Endometrium (tissue), 2 donors: ENCODE measurements at regions not wholly inside any gene's neighbourhood (a gene's known extent, or its start where the extent isn't known, plus 50 kb on each side); places are given as distances from the start of the nearest gene placed in this dataset.
"Not testable (repeated sequence)": the region's sequence is repeated elsewhere in the genome, so short reads cannot be mapped to it uniquely, and the experiment has no call there.

ENCODE experiments used
- FAIRE-seq: peaks from 2 replicates; lab custom pipeline; 2012; peaks lifted over from hg19 to GRCh38; lab: Jason Lieb, UNC
- donor health status: control.
- donor health status: control.

DNA sequence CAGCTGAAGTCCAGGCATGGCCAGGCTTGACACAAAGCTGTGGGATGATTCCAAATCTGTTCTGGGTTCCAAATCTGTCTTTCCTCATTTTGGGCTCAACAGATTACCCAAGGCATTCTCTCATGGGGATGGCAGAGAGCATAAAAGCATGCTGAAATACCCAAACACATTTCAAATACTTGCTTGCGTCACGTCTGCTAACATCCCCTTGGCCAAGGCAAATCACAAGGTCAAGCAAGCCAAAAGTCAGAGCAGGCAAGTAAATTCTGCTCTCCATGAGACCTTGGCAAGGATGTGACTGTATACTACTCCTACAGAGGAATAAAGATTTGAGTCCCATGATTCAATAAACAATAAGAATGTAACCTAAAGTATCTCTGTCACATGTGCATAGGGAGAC, 306.7 kb downstream of the EPB41L4A start:
- no peak for FAIRE-seq

DNA sequence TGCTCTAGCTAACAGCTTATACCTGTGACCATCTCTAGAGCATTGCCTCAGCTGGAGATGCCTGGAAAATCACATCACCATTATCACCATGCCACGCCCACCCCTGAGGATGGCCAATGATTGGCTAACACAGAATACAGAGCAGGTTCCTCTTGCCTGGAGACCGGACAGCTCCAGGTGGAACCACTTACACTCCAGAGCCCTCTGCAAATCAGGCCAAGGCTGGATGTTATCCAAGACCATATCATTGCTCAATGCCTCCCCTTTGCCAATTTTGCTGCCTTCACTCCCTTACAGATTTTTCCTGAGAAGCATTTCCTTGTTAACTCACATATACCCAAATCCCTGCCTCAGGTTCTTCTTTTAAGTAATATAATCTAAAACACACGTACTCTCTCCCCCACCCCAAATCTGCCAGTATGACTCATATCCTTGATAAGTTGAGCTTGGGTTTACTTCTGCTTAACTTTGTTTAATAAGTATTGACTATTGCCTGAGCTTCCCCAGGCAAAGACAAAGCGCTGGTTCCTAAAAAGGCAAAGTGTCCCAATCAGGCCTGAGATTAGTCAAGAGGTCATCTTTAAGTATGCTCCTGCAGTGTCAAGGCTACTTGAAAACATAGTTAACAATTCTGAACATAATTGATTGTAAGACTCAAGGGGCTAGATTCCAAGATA, 309.6 kb downstream of the EPB41L4A start:
- no peak for FAIRE-seq

DNA sequence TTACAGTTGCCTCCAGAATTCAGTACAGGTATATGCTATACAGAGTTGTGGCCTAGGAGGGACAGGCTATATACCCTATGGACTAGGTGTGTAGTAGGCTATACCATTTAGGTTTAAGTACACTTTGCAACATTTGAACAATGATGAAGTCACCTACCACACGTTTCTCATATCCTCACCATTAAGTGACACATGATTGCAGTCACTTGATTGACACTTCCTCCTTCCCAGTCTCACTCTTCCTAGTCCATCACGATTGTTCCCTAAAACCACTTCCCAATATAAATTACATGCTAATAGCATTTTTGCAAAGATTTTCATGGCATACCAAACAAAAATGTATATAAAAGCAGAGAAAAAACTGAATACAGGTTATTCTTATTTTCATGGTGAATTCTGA, 312.2 kb downstream of the EPB41L4A start:
- FAIRE-seq: no peak

DNA sequence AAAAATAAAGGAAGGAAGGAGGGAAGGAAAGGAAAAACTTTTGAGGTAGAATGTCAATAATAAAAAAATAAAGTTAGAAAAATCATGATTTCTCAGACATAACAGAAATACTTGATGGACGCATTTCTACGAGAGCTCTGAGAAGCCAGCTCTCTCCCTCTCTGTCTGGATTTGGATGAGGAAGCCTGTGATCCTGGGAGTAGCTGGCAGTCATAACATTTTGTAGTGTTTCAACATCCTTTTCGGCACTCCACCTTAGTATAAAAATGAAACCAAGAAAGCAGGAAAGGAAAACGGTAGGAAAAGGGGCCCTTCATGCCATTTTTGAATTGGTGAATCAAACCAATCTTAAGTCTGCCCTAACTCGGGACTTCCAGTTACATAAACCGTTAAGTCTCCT, 321.3 kb downstream of the EPB41L4A start:
- no peak for FAIRE-seq

DNA sequence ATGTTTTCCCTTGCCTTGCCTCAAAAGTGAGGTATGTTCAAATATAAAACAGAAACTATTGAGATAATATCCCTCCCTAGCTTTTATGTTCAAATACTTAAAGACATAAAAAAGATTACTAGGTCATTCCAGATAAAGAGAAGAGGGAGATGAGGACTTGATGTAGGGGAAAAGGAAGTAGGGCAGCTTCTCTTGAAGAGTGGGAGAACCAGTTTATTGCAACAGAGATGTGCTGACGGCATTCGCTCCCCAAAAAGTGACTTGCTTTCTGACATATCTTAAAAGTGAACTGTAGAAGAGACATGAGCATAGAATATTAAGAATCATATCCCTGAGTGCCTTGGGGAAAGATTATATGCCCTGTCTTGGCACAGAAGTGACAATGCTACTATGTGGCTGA, 330.2 kb upstream of the NREP start:
- FAIRE-seq: no peak

DNA sequence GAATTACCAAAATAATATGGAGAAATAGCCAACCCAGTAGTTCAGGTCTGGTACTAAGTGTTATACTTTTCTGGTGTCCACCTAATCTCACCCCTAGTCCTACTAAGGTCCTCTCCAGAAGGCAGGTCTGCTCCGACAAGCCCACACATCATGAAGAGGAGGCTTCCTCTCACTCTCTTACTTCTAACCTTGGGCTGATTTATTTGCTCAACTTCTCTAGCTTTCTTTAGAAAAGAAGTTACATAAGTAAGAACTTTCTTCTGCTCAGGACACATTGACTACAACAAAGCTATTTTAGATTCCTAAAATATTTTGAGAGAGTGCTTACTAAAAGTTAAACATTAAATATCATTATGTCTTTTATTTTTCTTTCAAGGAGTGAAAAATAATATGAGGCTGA, 329.7 kb upstream of the NREP start:
- FAIRE-seq: no peak

DNA sequence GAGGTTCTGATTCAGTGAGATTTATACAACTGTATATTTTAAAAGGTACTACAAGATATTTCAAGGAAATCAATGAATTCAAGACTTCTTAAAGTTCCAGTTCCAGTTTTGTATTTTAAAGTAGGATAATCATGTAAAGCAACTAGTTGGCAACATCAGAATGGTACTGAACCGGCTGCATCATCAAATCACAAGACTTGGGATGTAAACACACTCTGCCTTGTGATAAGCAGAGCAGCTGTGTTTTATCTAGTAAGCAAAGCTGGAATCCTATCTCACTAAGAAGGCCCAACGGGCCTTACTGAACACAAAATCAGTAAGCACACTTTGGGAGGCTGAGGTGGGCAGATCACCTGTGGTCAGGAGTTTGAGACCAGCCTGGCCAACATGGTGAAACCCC, 327.2 kb upstream of the NREP start:
- no peak for FAIRE-seq

DNA sequence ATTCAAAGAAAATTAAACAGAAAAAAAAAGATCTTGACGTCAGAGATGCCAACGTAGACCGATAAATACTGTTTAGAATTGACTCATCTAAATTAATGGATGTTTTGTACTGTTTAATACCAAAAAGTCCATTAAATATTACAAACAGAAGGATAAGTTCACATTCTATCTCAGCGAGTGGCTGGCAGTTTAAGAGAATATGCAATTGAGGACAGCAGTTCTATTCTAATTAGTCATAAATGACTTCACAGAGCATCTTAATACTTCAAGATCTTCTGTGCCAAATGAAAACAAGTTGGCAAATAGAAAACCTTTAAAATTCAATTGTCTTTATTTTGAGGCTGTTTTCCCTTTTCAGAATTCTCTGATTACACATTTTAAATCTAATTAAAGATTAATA, 326.6 kb upstream of the NREP start:
- FAIRE-seq: no peak

DNA sequence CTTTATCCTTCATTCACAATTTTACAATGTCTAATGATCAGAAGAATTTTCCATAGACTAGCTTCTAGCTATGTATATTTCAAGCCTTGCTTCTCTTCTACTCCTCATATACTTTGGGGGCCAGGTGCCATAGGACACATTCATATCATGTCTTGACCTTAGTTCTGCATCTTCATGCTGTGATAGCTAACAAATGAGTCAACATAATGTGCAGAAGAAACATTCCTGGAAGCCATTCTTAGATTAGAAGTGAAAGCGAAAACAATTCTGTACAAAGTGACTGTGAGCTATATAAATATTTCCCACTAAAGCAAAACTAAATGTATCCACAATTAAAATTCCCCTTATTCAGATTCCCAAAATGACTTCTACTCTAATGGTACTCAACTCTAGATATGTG, 320.2 kb upstream of the NREP start:
- FAIRE-seq: no peak

DNA sequence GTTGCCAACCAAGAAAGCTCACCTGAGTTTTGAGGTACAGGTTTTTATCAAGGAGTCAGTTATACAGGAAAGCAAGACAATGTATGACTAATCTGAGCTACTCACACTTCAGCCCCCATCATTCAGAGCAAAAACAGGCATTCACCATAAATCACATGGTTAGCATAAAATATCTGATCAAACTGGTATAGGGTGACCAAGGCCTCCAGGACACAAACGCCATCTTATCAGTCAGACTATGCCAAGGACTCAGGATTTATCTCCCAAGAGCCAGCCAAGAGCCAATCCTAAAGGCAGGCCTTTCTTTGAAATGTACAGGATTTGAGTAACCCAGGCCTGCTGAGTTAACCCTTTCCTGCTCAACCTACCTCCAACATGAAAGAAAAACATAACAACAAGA, 313.0 kb upstream of the NREP start:
- no peak for FAIRE-seq

DNA sequence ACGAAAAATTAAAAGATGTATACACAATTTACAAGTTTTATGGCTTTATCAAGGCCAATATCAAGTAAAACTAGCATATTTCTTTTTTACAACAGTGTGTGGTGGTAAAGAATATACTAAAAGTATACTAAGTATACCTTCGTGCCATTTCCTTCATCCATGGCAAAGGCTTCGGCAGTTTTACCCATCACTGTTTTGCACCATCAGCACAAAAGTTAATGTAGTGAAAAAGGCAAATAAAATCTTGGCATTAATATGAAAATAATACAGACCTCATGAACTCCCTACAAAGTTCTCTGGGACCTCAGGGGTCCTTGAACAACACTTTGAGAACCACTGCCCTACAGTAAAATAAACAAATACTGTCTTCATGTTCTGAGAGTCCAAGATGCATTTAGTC, 312.3 kb upstream of the NREP start:
- no peak for FAIRE-seq

DNA sequence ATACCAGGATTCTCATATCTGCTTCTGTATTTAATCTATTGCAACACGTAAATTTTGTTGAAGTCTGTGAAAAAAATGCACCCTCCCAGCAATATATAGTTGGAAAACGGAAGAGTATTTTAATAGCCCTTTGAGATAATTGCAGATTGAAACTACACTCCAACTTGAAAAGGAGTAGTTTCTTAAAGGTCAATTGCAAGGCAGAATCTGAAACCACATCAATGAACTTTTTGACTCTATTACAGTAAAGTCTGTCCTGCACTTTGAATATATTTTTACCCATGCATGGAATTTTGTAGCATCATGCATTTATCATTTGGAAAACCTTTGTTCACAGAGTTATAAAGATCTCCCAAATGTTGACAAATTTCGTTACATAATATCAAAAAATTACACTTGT, 311.6 kb upstream of the NREP start:
- no peak for FAIRE-seq

DNA sequence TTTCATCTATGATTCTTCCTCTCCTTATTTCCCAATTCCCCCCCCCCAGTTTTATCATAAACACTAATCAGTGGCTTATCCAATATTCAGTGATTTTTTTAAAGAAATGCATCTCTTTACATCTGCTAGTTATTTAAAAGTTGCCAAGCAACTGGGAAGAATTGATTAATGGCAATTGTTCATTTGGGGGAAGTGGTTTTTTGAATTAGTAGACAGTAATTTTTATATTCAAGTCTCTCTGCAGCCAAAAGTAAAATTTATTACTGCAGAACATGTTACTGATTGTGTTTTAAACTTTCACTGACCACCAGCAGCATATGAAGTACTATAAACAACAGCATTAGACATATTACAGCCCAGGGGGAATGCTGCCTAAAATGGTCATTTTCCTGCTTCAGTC, 308.8 kb upstream of the NREP start:
- FAIRE-seq: no peak

DNA sequence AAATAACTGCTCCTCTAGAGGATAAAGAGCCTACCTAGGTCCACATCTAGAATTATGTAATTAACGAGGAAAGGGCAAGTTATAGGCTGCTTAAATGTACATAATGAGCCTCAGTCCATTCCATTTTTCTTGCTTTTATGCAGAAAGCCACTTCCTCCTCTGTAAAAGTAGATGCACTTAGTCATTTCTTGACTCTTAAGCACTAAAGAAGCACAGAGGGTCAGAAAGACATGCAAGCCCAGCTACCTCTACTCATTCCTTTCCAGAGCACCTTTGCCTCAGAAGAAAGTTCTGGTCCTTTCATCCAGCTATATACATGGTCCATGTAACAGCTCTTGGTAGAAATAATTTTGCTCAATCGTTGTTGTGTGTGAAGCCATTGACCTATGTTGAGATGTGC, 308.0 kb upstream of the NREP start:
- no peak for FAIRE-seq

DNA sequence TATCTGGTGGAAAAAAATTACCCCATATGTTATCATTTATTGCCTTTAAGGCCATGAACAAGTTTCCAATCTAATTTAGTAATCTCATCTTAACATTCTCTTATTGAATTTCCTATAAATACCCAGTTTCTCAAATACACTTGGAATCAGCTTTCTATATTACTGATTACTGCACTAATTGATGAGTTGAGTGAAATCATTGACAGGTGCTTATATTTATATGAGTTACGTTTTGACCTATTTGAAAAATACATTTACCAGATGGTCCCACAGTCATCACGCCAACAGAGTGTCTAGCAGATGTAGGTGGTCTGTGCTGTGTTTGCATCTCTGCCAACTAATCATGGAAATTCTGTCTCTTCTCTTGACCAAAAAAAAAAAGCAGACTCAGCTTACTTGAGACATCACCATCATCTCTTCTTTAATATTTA, 307.3 kb upstream of the NREP start:
- FAIRE-seq: no peak

DNA sequence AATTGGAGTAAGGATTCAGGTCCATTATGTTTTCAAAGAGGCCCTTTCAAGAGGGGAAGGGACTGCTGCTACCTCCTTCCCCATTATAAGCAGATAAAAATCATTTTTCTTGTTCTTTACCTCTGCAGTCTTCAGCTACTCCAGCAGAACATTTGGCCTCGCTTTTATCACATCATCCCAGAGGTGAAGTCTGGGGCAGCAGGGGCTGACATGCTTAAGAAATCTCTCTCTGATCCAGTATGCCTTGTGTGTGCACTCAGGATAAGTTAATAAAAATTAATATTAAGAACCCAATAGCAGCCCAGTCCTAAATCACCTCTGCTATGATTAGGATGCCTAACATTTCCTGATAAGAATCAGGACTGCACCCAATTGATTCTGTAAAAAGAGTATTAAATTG, 306.9 kb upstream of the NREP start:
- FAIRE-seq: no peak

DNA sequence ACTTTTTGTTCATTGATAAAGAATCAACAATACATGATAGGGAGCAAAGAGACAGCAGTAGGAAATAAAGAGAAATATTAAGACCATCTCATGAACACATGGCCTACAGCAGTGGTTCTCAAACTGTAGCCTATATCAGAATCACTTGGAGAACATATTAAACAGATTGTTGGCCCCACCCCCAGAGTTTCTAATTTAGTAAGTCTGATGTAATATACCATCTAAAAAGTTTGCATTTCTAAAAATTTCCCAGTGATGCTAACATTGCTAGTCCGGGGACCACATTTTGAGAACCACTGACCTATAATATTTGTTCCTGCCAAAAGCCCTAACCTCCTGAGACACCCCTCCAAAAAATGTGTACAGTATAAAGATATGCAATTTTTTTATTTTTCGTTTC, 306.2 kb upstream of the NREP start:
- no peak for FAIRE-seq

DNA sequence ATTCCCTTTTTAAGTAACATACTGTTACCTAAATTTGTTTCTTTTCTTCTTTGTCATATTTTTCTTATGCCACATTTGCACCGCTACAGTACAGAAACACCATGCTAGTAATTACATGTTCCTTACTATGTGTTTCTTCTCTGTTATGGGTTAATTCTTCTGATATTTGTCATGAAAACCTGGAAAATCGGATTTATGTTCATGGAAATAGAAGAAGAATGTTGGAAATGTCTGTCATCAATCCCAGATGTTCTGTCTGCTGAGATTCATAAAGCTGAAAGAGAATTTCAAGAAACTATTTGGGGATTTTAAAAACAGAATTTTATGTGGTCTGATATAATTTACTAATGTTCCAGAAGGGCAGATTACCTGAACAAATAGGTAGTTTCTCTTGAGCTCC, 305.2 kb upstream of the NREP start:
- FAIRE-seq: no peak

DNA sequence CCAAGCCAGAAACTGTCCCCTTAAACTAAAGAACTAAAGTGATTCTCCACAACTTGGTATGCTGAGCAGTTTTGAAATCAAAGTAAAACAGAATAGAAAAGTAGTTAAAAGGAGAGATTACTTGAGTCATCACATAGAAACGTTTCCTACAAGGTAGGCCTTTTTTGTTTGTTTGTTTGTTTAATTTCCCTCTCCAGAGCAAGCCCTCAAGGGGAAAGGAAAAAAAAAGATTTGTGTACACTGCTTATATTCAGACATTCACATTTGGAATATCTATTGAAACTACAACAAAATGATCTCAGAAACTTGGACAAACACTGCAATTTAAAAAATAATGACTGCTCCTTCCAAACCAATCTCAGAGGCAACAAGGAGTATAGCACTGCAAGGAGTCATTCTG, 304.7 kb upstream of the NREP start:
- no peak for FAIRE-seq

DNA sequence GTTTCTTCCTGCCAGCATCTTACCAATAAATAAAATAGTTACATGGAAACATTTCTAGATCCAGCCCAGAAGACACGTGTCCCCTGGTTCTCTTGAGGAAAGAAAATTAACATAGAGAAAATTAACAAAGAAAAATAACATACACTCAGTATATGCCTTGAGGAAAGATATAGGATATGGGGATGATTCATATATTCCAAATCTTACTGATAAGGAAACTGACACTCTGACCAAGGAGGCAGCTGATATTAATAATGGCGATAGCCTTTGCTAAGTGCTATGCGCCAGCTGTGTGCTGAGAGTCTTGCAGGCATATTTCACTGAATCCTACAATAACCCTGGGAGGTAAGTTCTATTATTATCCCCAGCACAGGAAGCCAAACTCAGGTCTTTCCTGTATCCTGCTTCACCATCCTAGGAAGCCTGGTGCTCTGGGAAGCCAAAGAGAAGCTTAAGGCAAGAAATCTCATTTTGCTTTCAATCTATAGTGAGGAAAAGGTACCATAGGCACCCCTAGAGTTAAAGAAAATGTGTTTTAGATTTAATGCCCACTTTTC, 302.7 kb upstream of the NREP start:
- no peak for FAIRE-seq

DNA sequence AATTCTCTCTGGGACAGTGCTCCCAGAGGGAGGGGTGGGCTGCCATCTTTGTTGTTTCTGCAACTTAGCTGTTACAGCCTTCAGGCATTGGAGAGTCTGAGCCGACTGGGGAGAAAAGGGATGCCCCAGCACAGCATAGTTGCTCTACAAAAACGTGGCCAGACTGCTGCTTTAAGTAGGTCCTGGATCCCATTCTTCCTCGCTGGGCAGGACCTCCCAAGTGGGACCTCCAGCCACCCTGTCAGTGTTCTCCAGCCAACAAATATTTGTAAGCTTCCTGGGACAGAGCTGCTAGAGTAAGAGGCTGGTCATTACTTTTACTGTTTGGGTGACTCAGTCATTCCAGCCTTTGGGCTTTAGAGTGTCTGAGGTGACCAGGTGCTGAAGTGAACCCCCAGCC, 292.7 kb upstream of the NREP start:
- FAIRE-seq: no peak

DNA sequence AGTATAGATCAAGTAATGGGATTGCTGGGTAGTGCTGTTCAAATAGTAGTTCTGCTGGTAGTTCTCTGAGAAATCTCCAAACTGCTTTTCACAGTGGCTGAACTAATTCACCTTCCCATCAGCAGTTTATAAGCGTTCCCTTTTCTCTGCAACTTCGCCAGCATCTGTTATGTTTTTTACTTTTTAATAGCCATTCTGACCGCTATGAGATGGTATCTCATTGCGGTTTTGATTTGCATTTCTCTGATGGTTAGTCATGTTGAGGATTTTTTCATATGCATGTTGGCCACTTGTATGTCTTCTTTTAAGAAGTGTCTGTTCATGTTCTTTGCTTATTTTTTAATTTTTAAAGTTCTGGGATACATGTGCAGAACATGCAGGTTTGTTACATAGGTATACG, 279.2 kb upstream of the NREP start:
- no peak for FAIRE-seq

DNA sequence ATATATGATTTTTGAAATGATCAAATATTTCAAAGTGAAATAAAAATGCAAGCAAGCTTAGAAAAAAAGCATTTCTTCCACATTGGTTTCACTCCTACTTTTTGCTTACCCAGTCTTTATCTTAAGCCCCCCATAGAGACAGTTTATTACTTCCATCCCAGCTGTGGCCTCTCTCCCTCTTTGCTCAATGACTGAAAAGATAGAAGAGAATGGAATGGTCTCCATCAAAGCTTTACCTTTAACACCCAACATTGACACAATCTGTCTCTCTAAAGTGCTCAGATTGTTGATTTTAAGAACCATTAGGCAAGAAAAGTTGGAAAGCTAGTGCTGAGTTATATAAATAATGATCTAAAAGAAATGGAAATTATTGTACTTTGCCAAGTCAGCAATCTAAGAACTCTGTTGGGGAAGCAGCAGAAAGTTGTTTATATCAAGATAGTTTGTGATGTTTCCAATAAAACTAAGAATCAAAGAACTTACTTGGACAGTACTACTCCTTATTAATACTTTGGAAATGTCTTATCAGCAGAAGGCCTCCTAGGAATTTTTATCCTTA, 277.5 kb upstream of the NREP start:
- FAIRE-seq: no peak

DNA sequence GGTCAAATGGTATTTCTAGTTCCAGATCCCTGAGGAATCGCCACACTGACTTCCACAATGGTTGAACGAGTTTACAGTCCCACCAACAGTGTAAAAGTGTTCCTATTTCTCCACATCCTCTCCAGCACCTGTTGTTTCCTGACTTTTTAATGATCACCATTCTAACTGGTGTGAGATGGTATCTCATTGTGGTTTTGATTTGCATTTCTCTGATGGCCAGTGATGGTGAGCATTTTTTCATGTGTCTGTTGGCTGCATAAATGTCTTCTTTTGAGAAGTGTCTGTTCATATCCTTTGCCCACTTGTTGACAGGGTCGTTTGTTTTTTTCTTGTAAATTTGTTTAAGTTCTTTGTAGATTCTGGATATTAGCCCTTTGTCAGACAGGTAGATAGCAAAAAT, 269.9 kb upstream of the NREP start:
- FAIRE-seq: not testable (repeated sequence)
